ENCODE measurements at regions not wholly inside any gene's neighbourhood (a gene's known extent, or its start where the extent isn't known, plus 50 kb on each side); places are given as distances from the start of the nearest gene placed in this dataset.

GRCh38 chrX:51437521-51437920 is 58.9 kb downstream of the NUDT11 start:
- intact Hi-C loops (cut with DNase I): no loop called here
- no peaks in the 10 kb centered on the region for H3K27me3 ChIP-seq
- DNase-seq (no peak), ATAC-seq (no peak)
- no peaks in the 10 kb centered on the region for H3K4me1 ChIP-seq
- TF ChIP-seq, protein P1, sequence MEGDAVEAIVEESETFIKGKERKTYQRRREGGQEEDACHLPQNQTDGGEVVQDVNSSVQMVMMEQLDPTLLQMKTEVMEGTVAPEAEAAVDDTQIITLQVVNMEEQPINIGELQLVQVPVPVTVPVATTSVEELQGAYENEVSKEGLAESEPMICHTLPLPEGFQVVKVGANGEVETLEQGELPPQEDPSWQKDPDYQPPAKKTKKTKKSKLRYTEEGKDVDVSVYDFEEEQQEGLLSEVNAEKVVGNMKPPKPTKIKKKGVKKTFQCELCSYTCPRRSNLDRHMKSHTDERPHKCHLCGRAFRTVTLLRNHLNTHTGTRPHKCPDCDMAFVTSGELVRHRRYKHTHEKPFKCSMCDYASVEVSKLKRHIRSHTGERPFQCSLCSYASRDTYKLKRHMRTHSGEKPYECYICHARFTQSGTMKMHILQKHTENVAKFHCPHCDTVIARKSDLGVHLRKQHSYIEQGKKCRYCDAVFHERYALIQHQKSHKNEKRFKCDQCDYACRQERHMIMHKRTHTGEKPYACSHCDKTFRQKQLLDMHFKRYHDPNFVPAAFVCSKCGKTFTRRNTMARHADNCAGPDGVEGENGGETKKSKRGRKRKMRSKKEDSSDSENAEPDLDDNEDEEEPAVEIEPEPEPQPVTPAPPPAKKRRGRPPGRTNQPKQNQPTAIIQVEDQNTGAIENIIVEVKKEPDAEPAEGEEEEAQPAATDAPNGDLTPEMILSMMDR (IDR thresholded peaks at IDR 0.05): no peak
- no peak overlapping the region for H3K27ac ChIP-seq
- no peaks in the 10 kb centered on the region for H3K36me3 ChIP-seq
- no peaks in the 10 kb centered on the region for H3K9me3 ChIP-seq
- no peak overlapping the region for H3K4me3 ChIP-seq

GRCh38 chrX:51435101-51435500 is 61.3 kb downstream of the NUDT11 start:
- H3K27ac ChIP-seq: no peak overlapping the region
- DNase-seq (no peak), ATAC-seq (no peak)
- TF ChIP-seq, protein P1 (IDR thresholded peaks at IDR 0.05): no peak
- no peaks in the 10 kb centered on the region for H3K36me3 ChIP-seq
- H3K4me3 ChIP-seq: no peak overlapping the region
- no peaks in the 10 kb centered on the region for H3K27me3 ChIP-seq
- no peaks in the 10 kb centered on the region for H3K4me1 ChIP-seq
- intact Hi-C loops (cut with DNase I): no loop called here
- H3K9me3 ChIP-seq: no peaks in the 10 kb centered on the region

- H3K4me1 ChIP-seq: no peaks in the 10 kb centered on the region
- no peaks in the 10 kb centered on the region for H3K36me3 ChIP-seq
- H3K27me3 ChIP-seq: no peaks in the 10 kb centered on the region
- no peaks in the 10 kb centered on the region for H3K9me3 ChIP-seq
- TF ChIP-seq, protein P1 (IDR thresholded peaks at IDR 0.05): no peak
- H3K4me3 ChIP-seq: no peak overlapping the region
- intact Hi-C loops (cut with DNase I): no loop called here
- DNase-seq (no peak), ATAC-seq (no peak)
- H3K27ac ChIP-seq: no peak overlapping the region
Observed at GRCh38 chrX:51421972-51422597, 74.3 kb downstream of the NUDT11 start.

GRCh38 chrX:51420610-51421009 is 75.8 kb downstream of the NUDT11 start:
- no peaks in the 10 kb centered on the region for H3K27me3 ChIP-seq
- no peak for DNase-seq
- intact Hi-C loops (cut with DNase I): no loop called here
- no peak overlapping the region for H3K4me3 ChIP-seq
- ATAC-seq: no peak
- no peak overlapping the region for H3K27ac ChIP-seq
- no peaks in the 10 kb centered on the region for H3K4me1 ChIP-seq
- TF ChIP-seq, protein P1 (IDR thresholded peaks at IDR 0.05): peak; percentile 57
- no peaks in the 10 kb centered on the region for H3K36me3 ChIP-seq
- H3K9me3 ChIP-seq: no peaks in the 10 kb centered on the region

- H3K36me3 ChIP-seq: no peaks in the 10 kb centered on the region
- intact Hi-C loops (cut with DNase I): no loop called here
- no peaks in the 10 kb centered on the region for H3K9me3 ChIP-seq
- H3K4me3 ChIP-seq: no peak overlapping the region
- H3K27me3 ChIP-seq: no peaks in the 10 kb centered on the region
- TF ChIP-seq, protein P1 (IDR thresholded peaks at IDR 0.05): no peak
- H3K4me1 ChIP-seq: no peaks in the 10 kb centered on the region
- DNase-seq (no peak), ATAC-seq (peak; percentile 60)
- H3K27ac ChIP-seq: no peak overlapping the region
Observed at GRCh38 chrX:51408462-51408861, 75.8 kb downstream of the NUDT10 start.

Measured in upper lobe of right lung (tissue), 1 donor.